OCI-LY1 (cell line): ENCODE measurements at regions not wholly inside any gene's neighbourhood (a gene's known extent, or its start where the extent isn't known, plus 50 kb on each side); places are given as distances from the start of the nearest gene placed in this dataset.

Experiments used
- H2AFZ ChIP-seq: fragments of 200-600 bp; sonication (generic), shearing (Covaris generic); 2 replicates; pipeline ENCODE4 v1.6.0; 2014; ENCODE audit warnings: antibody characterized with exemption, mild to moderate bottlenecking, low read length
- H3F3A ChIP-seq: fragments of 200-600 bp; sonication (generic), shearing (Covaris generic); 2 replicates; pipeline ENCODE4 v1.6.0; 2014; ENCODE audit warnings: mild to moderate bottlenecking, antibody characterized with exemption, low read length, moderate library complexity; ENCODE audit not compliant: insufficient read depth
- H3K27ac ChIP-seq: fragments of 200-600 bp; sonication (generic); 2 replicates; pipeline ENCODE4 v1.5.1; 2014; ENCODE audit warnings: low read length, mixed run types, mild to moderate bottlenecking, low read depth; ENCODE audit not compliant: poor library complexity, severe bottlenecking
- H3K27me3 ChIP-seq: fragments of 200-600 bp; sonication (generic); 2 replicates; pipeline ENCODE4 v1.6.0; 2014; ENCODE audit warnings: antibody characterized with exemption, mild to moderate bottlenecking, low read length, moderate library complexity; ENCODE audit not compliant: insufficient read depth
- H3K36me3 ChIP-seq: fragments of 200-600 bp; sonication (generic); 2 replicates; pipeline ENCODE4 v1.6.1; 2014; ENCODE audit warnings: mild to moderate bottlenecking, antibody characterized with exemption, low read length, moderate library complexity, mixed read lengths; ENCODE audit not compliant: insufficient read depth
- H3K4me1 ChIP-seq: fragments of 200-600 bp; sonication (generic); 2 replicates; pipeline ENCODE4 v1.5.1; 2014; ENCODE audit warnings: mild to moderate bottlenecking, low read length, moderate library complexity; ENCODE audit not compliant: insufficient read depth, severe bottlenecking
- H3K4me2 ChIP-seq: fragments of 200-600 bp; sonication (generic), shearing (Covaris generic); 2 replicates; pipeline ENCODE4 v1.6.1; 2014; ENCODE audit warnings: low read length
- H3K4me3 ChIP-seq: fragments of 200-600 bp; sonication (generic); 2 replicates; pipeline ENCODE4 v1.5.1; 2014; ENCODE audit warnings: low read length, low read depth, mild to moderate bottlenecking, mixed read lengths; ENCODE audit not compliant: poor library complexity, severe bottlenecking
- H3K79me2 ChIP-seq: fragments of 200-600 bp; shearing (Covaris generic); 2 replicates; pipeline ENCODE4 v1.6.1; 2016; ENCODE audit warnings: mixed run types, low read length, mixed read lengths; ENCODE audit not compliant: insufficient read depth
- H3K9ac ChIP-seq: fragments of 200-600 bp; sonication (generic), shearing (Covaris generic); 2 replicates; pipeline ENCODE4 v1.6.1; 2014; ENCODE audit warnings: mild to moderate bottlenecking, low read length, mixed read lengths
- H3K9me2 ChIP-seq: fragments of 200-600 bp; sonication (generic), shearing (Covaris generic); 2 replicates; pipeline ENCODE4 v1.6.1; 2014; ENCODE audit warnings: low read depth, mild to moderate bottlenecking, low read length, mixed read lengths
- H3K9me3 ChIP-seq: fragments of 200-600 bp; shearing (Covaris generic); 2 replicates; pipeline ENCODE4 v1.6.1; 2014; ENCODE audit warnings: low read length, mixed read lengths
- H4K20me1 ChIP-seq: fragments of 200-600 bp; sonication (generic), shearing (Covaris generic); 2 replicates; pipeline ENCODE4 v1.6.0; 2016; ENCODE audit warnings: mild to moderate bottlenecking, low read length; ENCODE audit not compliant: insufficient read depth
- CTCF ChIP-seq: fragments of 200-600 bp; sonication (generic), shearing (Covaris generic); IDR thresholded peaks from 2 replicates; pipeline ENCODE4 v1.5.1; 2017; ENCODE audit warnings: mild to moderate bottlenecking, antibody characterized with exemption, low read length, moderate library complexity, mixed read lengths
- EZH2 ChIP-seq: fragments of 200-600 bp; sonication (generic), shearing (Covaris generic); IDR thresholded peaks from 2 replicates; pipeline ENCODE4 v1.8.0; 2017; ENCODE audit warnings: borderline replicate concordance, mixed run types, mild to moderate bottlenecking, antibody characterized with exemption, low read length, moderate library complexity, mixed read lengths

- H3K27ac ChIP-seq: no peak overlapping the region
- H2AFZ ChIP-seq: no peak overlapping the region
- no peaks in the 10 kb centered on the region for H3F3A ChIP-seq
- no peaks in the 10 kb centered on the region for H3K4me1 ChIP-seq
- H3K9me3 ChIP-seq: no peaks in the 10 kb centered on the region
- H3K27me3 ChIP-seq: no peaks in the 10 kb centered on the region
- H3K4me2 ChIP-seq: no peak overlapping the region
- H3K9me2 ChIP-seq: no peaks in the 10 kb centered on the region
- no peaks in the 10 kb centered on the region for H3K36me3 ChIP-seq
- no peaks in the 10 kb centered on the region for H3K79me2 ChIP-seq
- no peak overlapping the region for H3K9ac ChIP-seq
- no peaks in the 10 kb centered on the region for H4K20me1 ChIP-seq
- H3K4me3 ChIP-seq: no peak overlapping the region
- TF ChIP-seq CTCF: no peak
- TF ChIP-seq EZH2: no peak
Observed at GRCh38 chr11:114827736-114828135, 149.4 kb downstream of the NXPE2 start.

GRCh38 chr11:114832532-114833125 lies 154.3 kb downstream of the NXPE2 start:
- H3K9me3 ChIP-seq: no peaks in the 10 kb centered on the region
- no peaks in the 10 kb centered on the region for H3K9me2 ChIP-seq
- no peak overlapping the region for H3K9ac ChIP-seq
- no peaks in the 10 kb centered on the region for H3K4me1 ChIP-seq
- no peak overlapping the region for H3K4me3 ChIP-seq
- no peaks in the 10 kb centered on the region for H3F3A ChIP-seq
- no peak overlapping the region for H3K4me2 ChIP-seq
- H4K20me1 ChIP-seq: no peaks in the 10 kb centered on the region
- no peaks in the 10 kb centered on the region for H3K27me3 ChIP-seq
- H3K36me3 ChIP-seq: no peaks in the 10 kb centered on the region
- no peaks in the 10 kb centered on the region for H3K79me2 ChIP-seq
- TF ChIP-seq CTCF (no peak), EZH2 (no peak)
- H2AFZ ChIP-seq: no peak overlapping the region
- H3K27ac ChIP-seq: no peak overlapping the region

GRCh38 chr11:114836161-114836560 lies 157.8 kb downstream of the NXPE2 start:
- H3K4me2 ChIP-seq: no peak overlapping the region
- no peak overlapping the region for H3K4me3 ChIP-seq
- no peak overlapping the region for H3K9ac ChIP-seq
- H3K27ac ChIP-seq: no peak overlapping the region
- no peaks in the 10 kb centered on the region for H4K20me1 ChIP-seq
- no peaks in the 10 kb centered on the region for H3F3A ChIP-seq
- H3K9me2 ChIP-seq: no peaks in the 10 kb centered on the region
- H3K79me2 ChIP-seq: no peaks in the 10 kb centered on the region
- no peak for TF ChIP-seq EZH2
- no peak for TF ChIP-seq CTCF
- H3K4me1 ChIP-seq: no peaks in the 10 kb centered on the region
- no peaks in the 10 kb centered on the region for H3K27me3 ChIP-seq
- H3K9me3 ChIP-seq: no peaks in the 10 kb centered on the region
- no peak overlapping the region for H2AFZ ChIP-seq
- no peaks in the 10 kb centered on the region for H3K36me3 ChIP-seq
